ENCODE measurements at regions not wholly inside any gene's neighbourhood (a gene's known extent, or its start where the extent isn't known, plus 50 kb on each side); places are given as distances from the start of the nearest gene placed in this dataset.

DNA sequence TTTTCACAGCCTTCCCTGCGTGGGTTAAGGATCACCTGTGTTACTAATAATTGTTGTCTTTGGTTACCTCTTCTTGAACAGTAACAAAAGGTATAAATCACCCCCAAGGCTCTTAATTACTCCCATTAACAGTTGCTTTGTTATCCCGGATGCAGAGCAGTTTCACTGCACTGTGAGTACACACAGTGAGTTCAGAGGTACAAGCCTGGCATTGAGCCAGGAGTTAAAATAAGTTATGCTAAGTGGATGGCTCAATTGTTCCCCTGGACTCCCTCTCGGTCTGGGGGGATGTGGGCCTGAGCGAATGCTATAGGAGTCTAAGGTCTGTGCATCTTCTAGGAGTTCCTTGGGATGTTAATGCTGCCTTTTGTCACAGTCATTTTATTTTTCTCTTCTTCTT lies 258.3 kb downstream of the ATG4C start:
- TF ChIP-seq, protein P1, sequence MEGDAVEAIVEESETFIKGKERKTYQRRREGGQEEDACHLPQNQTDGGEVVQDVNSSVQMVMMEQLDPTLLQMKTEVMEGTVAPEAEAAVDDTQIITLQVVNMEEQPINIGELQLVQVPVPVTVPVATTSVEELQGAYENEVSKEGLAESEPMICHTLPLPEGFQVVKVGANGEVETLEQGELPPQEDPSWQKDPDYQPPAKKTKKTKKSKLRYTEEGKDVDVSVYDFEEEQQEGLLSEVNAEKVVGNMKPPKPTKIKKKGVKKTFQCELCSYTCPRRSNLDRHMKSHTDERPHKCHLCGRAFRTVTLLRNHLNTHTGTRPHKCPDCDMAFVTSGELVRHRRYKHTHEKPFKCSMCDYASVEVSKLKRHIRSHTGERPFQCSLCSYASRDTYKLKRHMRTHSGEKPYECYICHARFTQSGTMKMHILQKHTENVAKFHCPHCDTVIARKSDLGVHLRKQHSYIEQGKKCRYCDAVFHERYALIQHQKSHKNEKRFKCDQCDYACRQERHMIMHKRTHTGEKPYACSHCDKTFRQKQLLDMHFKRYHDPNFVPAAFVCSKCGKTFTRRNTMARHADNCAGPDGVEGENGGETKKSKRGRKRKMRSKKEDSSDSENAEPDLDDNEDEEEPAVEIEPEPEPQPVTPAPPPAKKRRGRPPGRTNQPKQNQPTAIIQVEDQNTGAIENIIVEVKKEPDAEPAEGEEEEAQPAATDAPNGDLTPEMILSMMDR (IDR thresholded peaks at IDR 0.05) = no peak
- no peak for TF ChIP-seq POLR2A (IDR thresholded peaks at IDR 0.05)
